ENCODE measurements at regions not wholly inside any gene's neighbourhood (a gene's known extent, or its start where the extent isn't known, plus 50 kb on each side); places are given as distances from the start of the nearest gene placed in this dataset.
A peak's percentile ranks its signal among the peaks of the same experiment; 100 is the strongest.

GRCh38 chr12:65634061-65634460 lies 190.2 kb upstream of the HMGA2 start:
- BruUV-seq (replicated peaks) = no TSS peak
- DNase-seq (ENCODE audit: low read depth, low spot score) (peak; percentile 39), FAIRE-seq (no peak)
- H3K4me2 ChIP-seq (ENCODE audit: insufficient read depth, low read length) = peak overlapping the region; percentile 75
- peak overlapping the region; percentile 85 for H3K27ac ChIP-seq (ENCODE audit: insufficient read depth, low read depth, low read length)
- ChIA-PET CTCF (interaction anchor here (1.0 to 2.8 kb wide), 7 partner anchors 13 to 322 kb away, joined by 3 to 19 read pairs (median 6); no protein-coding TSS in a partner anchor), POLR2A (no interaction called here)
- H3K36me3 ChIP-seq (ENCODE audit: control insufficient read depth in 2 of 2, extremely low read depth in 1 of 2, insufficient read depth in 2 of 2, low read length in 2 of 2) = no peaks in the 10 kb centered on the region
- no peaks in the 10 kb centered on the region for H4K20me1 ChIP-seq (replicated peaks; ENCODE audit: control insufficient read depth, extremely low read depth, insufficient read depth, low read length)
- peak; percentile 18 for TF ChIP-seq POLR2AphosphoS5 (IDR thresholded peaks at IDR 0.05; ENCODE audit: insufficient read depth, low read depth, low read length)
- TF ChIP-seq CTCF (IDR thresholded peaks at IDR 0.05; ENCODE audit: extremely low read depth in 1 of 2, insufficient read depth in 1 of 2, low read depth in 1 of 2, low read length in 2 of 2) = no peak
- no peak overlapping the region for H2AFZ ChIP-seq (ENCODE audit: low read depth, low read length)
- H3K27me3 ChIP-seq (ENCODE audit: control insufficient read depth in 2 of 2, insufficient read depth in 2 of 2, low read length in 2 of 2) = no peaks in the 10 kb centered on the region
- dilution Hi-C loops (cut with MboI; ENCODE audit: extremely low pct_ligation_motif_present, low sequenced_read_pairs) = no loop called here
- no peaks in the 10 kb centered on the region for H3K9me3 ChIP-seq (replicated peaks; ENCODE audit: control insufficient read depth, insufficient read depth, low read length)
- no peaks in the 10 kb centered on the region for H3K9me1 ChIP-seq (replicated peaks; ENCODE audit: control insufficient read depth, extremely low read depth, insufficient read depth, low read length)
- H3K4me3 ChIP-seq (replicated peaks in 1 of 3; ENCODE audit: insufficient read depth in 1 of 3, low read depth in 1 of 3, low read length in 3 of 3) = no peak overlapping the region
- intact Hi-C loops (cut with micrococcal nuclease) = loop anchor here (1.0 to 2.0 kb wide), 2 partner anchors 23 to 61 kb away; no protein-coding TSS in a partner anchor
- H3K79me2 ChIP-seq (ENCODE audit: control insufficient read depth, insufficient read depth, low read length) = no peaks in the 10 kb centered on the region
- H3K4me1 ChIP-seq (ENCODE audit: control insufficient read depth, extremely low read depth, insufficient read depth, low read length) = peaks cover 75% of the 10 kb centered on the region
- peak overlapping the region; percentile 75 for H3K9ac ChIP-seq (replicated peaks; ENCODE audit: extremely low read depth, insufficient read depth, low read length)

DNA sequence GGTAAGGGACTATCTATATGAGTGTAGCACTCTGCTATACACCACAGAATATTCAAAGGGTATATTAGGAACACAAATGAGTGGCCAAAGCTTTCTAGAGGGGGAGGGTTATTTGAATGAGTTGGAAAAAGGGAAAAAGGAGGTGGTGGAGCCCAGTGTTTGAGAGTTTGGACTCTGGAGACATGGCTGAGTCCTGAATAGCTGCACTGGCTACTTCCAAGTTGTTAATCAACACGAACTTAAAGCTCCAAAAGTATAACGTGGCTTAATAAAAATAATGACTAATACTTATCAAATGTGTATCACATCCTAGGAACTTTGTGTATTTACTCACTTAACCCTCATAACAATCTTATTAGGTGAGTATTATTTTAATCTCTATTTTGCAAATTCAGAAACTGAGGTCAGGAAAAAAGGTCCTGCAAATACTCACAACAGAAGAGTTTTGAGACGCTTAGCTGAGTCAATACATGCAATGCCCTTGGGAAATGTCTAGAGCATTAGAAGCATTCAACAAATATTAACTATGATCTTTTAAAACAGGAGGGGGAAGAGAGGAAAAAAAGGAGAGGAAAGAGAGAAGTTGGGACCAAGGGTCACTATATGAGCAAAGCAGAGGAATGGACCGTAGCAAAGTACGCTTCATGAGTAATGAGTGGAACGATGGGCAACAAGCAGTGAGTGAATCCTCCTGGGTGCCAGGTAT lies 189.5 kb upstream of the HMGA2 start:
- TF ChIP-seq FOS (IDR thresholded peaks at IDR 0.05; ENCODE audit: borderline replicate concordance, insufficient read depth, low read length) (peak; percentile 90), POLR2AphosphoS5 (IDR thresholded peaks at IDR 0.05; ENCODE audit: insufficient read depth, low read depth, low read length) (peak; percentile 62), JUN (IDR thresholded peaks at IDR 0.05; ENCODE audit: borderline replicate concordance, insufficient read depth, insufficient read length, low read depth) (peak; percentile 51), CTCF (IDR thresholded peaks at IDR 0.05; ENCODE audit: extremely low read depth in 1 of 2, insufficient read depth in 1 of 2, low read depth in 1 of 2, low read length in 2 of 2) (no peak), EZH2 (IDR thresholded peaks at IDR 0.05; ENCODE audit: borderline replicate concordance, low read depth, low read length, severe bottlenecking) (no peak), POLR2A (IDR thresholded peaks at IDR 0.05; ENCODE audit: low read depth, low read length) (no peak), GATA2 (IDR thresholded peaks at IDR 0.05; ENCODE audit: insufficient read depth, insufficient read length, low read depth, low read length) (peak; percentile 76), MYC (IDR thresholded peaks at IDR 0.05; ENCODE audit: low read depth, low read length) (no peak)
- TF ChIP-seq, protein P1, sequence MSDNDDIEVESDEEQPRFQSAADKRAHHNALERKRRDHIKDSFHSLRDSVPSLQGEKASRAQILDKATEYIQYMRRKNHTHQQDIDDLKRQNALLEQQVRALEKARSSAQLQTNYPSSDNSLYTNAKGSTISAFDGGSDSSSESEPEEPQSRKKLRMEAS (IDR thresholded peaks at IDR 0.05; ENCODE audit: insufficient read depth, insufficient read length) = no peak
- no peaks in the 10 kb centered on the region for H3K79me2 ChIP-seq (ENCODE audit: control insufficient read depth, insufficient read depth, low read length)
- no peaks in the 10 kb centered on the region for H4K20me1 ChIP-seq (replicated peaks; ENCODE audit: control insufficient read depth, extremely low read depth, insufficient read depth, low read length)
- CTCF ChIA-PET = interaction anchor here (0.9 to 2.8 kb wide), 11 partner anchors 13 to 329 kb away, joined by 3 to 19 read pairs (median 5); no protein-coding TSS in a partner anchor
- H2AFZ ChIP-seq (ENCODE audit: low read depth, low read length) = no peak overlapping the region
- peak overlapping the region; percentile 75 for H3K9ac ChIP-seq (replicated peaks; ENCODE audit: extremely low read depth, insufficient read depth, low read length)
- no peak overlapping the region for H3K4me3 ChIP-seq (replicated peaks in 1 of 3; ENCODE audit: insufficient read depth in 1 of 3, low read depth in 1 of 3, low read length in 3 of 3)
- peak overlapping the region; percentile 75 for H3K4me2 ChIP-seq (ENCODE audit: insufficient read depth, low read length)
- no peaks in the 10 kb centered on the region for H3K9me1 ChIP-seq (replicated peaks; ENCODE audit: control insufficient read depth, extremely low read depth, insufficient read depth, low read length)
- peak overlapping the region; percentile 85 for H3K27ac ChIP-seq (ENCODE audit: insufficient read depth, low read depth, low read length)
- H3K9me3 ChIP-seq (replicated peaks; ENCODE audit: control insufficient read depth, insufficient read depth, low read length) = no peaks in the 10 kb centered on the region
- dilution Hi-C loops (cut with MboI; ENCODE audit: extremely low pct_ligation_motif_present, low sequenced_read_pairs) (no loop called here), intact Hi-C loops (cut with micrococcal nuclease) (loop anchor here (1.0 to 2.0 kb wide), 4 partner anchors 15 to 60 kb away; no protein-coding TSS in a partner anchor)
- FAIRE-seq (peak; percentile 64), DNase-seq (ENCODE audit: low read depth, low spot score) (peak; percentile 85)
- POLR2A ChIA-PET = interaction anchor here (0.8 to 0.9 kb wide), 2 partner anchors 23 to 31 kb away, joined by 3 read pairs; no protein-coding TSS in a partner anchor
- peaks cover 75% of the 10 kb centered on the region for H3K4me1 ChIP-seq (ENCODE audit: control insufficient read depth, extremely low read depth, insufficient read depth, low read length)
- no peaks in the 10 kb centered on the region for H3K36me3 ChIP-seq (ENCODE audit: control insufficient read depth in 2 of 2, extremely low read depth in 1 of 2, insufficient read depth in 2 of 2, low read length in 2 of 2)
- BruUV-seq (replicated peaks) = no TSS peak
- H3K27me3 ChIP-seq (ENCODE audit: control insufficient read depth in 2 of 2, insufficient read depth in 2 of 2, low read length in 2 of 2) = no peaks in the 10 kb centered on the region
